Stimulated activated CD4-positive, alpha-beta T cell treated with anti-CD3 and anti-CD28 coated beads, Interleukin-1b, Interleukin-23, amount 100 ng/mL, for 1 hour (primary cell): ENCODE measurements at regions not wholly inside any gene's neighbourhood (a gene's known extent, or its start where the extent isn't known, plus 50 kb on each side); places are given as distances from the start of the nearest gene placed in this dataset.

Source experiments
- DNase-seq, 2 donors: peaks; one replicate each; pipeline ENCODE4 v3.0.0-alpha.2; 2020; ENCODE audit warnings: low read depth in 2 of 2

DNA sequence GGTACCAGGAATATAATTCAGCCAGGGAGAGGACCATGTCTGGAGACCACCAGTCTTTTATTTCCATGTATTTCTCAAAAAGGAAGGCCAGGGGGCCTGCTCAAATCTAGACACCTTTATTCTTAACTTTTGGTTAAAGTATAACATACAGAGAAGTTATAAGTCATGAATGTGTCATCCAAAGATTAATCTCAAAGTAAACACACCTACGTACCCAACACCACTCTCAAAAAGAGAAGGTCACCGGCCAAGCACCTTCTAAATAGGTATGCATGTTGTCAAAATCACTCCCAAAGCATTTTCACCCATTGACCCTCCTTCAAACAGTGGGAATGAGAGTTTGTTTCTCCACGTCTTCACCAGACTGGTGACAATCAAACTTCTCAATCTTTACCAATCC, 60.0 kb upstream of the FZD10 start:
- no peak for DNase-seq

DNA sequence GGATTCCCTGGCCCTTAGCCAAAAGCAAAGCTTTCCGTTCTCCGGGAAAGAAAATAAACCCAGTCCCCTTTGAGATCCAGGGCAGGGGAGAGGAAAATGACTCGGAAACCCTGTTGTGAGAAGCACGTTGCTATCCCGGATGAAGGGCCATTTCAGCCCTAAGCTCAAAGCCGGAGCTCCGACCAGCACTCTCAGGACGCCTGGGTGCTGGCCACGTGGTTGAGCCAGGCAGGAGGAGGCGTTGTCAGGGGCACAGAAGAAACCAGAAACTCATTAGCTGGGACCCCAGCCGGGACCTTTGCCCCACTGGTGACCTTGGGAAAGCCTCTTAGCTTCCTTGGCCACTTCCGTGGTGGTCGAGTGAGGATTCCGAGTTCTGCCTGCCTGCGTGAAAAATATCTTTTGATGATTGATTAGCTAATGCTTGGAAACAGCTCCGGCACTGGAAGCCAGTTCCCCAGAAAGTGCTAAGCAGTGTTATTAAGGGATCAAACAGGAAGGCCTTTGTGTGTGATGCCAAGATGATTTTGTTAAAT, 57.6 kb upstream of the FZD10 start:
- DNase-seq, result no peak

DNA sequence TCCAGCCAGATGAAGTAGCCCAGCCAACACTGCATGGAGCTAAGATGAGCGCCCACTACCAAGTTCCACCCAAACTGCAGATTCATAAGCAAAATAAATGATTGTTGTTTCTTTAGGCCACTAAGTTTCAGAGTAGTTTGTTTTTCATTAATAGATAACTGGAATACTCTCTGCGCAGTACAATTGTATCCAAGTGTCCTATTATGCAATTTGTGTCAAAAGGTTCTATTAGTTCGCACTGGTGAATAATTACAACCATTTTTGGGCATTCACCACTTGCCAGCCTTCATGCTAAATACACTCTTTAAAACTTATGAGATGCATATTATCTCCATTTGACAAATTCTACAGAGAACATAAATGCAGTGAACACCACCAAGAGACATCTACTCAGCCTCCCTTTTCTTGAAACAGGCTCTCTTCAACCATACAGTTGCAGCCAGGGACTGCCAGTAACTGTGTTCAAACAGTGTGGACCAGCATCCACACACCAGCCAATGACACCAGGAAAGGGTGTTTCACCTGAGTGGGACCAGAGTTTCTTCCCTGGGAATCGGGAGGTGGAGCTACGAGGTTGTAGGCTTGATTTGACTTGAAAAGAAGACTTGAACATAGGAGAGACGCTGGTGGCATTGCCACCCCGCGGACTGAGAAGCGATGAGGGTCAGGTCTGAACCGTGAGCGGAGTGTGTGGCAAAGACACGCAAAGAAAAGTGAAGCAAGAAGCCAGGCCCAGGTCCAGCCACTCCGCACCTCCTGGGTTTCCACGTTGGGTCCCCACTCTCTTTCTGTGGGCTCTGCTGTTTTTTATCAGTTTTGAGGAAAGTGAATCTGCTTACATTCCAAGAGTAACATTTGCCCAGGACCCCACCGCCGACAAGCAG, 53.0 kb upstream of the FZD10 start:
- no peak for DNase-seq

DNA sequence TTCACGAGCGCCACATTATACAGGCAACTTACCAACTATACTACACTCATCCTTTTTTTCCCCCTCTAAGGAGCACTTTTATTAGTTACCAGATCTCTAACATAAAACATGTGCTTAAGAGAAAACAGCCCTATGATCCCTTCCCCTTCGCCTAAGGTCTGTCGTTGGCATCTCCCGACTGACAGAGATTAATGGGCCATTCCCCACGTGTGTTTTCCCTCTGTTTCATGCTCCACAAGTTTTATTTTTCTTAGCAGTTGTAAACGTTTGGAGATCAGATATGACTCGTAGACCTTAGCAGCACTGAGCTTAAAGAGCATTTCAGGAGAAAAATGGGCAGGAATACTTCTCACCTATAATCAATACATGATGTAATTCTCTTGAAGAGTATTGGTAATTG, 51.4 kb upstream of the FZD10 start:
- no peak for DNase-seq

DNA sequence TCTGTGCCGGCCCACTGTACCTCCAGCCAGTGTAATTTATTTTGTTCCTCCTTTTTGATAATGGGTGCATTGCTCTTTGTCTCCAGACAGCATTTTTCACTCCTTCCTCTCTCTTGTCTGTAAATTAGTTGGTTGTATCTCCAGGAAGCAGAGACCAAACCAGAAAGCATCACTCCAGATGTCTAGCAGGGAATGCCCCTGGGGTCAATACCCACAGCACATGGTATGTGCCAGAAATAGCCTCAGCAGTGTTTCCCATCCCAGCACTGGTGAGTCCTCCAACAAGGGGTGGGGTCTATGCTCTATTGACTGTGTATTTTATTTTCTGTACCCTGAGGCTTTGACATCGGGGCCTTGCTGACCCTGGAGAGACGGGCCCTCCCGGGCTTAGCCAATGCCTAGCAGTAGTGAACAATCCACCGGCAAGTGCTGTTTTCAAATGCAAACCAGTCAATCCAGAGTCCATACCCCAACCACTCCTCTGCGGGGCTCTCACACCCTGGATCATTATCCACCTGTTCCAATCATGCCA, 50.2 kb upstream of the FZD10 start:
- no peak for DNase-seq
